Kidney epithelial cell (primary cell): ENCODE measurements at regions not wholly inside any gene's neighbourhood (a gene's known extent, or its start where the extent isn't known, plus 50 kb on each side); places are given as distances from the start of the nearest gene placed in this dataset.

ENCODE experiments used
- DNase-seq: peaks from one replicate; pipeline ENCODE4 v3.0.0-alpha.2; 2010; ENCODE audit warnings: low read depth
- H3K27me3 ChIP-seq: 2 replicates; pipeline ENCODE4 v1.6.0; 2011; ENCODE audit warnings: low read length; ENCODE audit not compliant: control insufficient read depth, insufficient read depth
- H3K36me3 ChIP-seq: 2 replicates; pipeline ENCODE4 v1.5.1; 2011; ENCODE audit warnings: low read length; ENCODE audit not compliant: control insufficient read depth, insufficient read depth
- H3K4me3 ChIP-seq: 2 replicates; pipeline ENCODE4 v1.5.1; 2011; ENCODE audit warnings: low read depth, mild to moderate bottlenecking, control low read depth, low read length
- CTCF ChIP-seq: IDR thresholded peaks from 2 replicates; pipeline ENCODE4 v1.5.1; 2011; ENCODE audit warnings: mild to moderate bottlenecking, moderate library complexity, low read length, control low read depth, inconsistent platforms; ENCODE audit not compliant: insufficient read depth, poor library complexity, severe bottlenecking

- H3K36me3 ChIP-seq: no peaks in the 10 kb centered on the region
- DNase-seq: no peak
- no peak overlapping the region for H3K4me3 ChIP-seq
- no peak for TF ChIP-seq CTCF
- no peaks in the 10 kb centered on the region for H3K27me3 ChIP-seq
These were observed 123.5 kb upstream of the MYCN start for GRCh38 chr2:15816674-15817406.

- Histone ChIP-seq H3K36me3 (no peaks in the 10 kb centered on the region), H3K27me3 (no peaks in the 10 kb centered on the region), H3K4me3 (no peak overlapping the region)
- no peak for DNase-seq
- no peak for TF ChIP-seq CTCF
These were observed 122.6 kb upstream of the MYCN start for GRCh38 chr2:15817748-15818147.

GRCh38 chr2:15818318-15818753, 122.0 kb upstream of the MYCN start:
- DNase-seq: no peak
- Histone ChIP-seq H3K27me3 (no peaks in the 10 kb centered on the region), H3K4me3 (no peak overlapping the region), H3K36me3 (no peaks in the 10 kb centered on the region)
- no peak for TF ChIP-seq CTCF

GRCh38 chr2:15818881-15819280, 121.5 kb upstream of the MYCN start:
- no peak for DNase-seq
- Histone ChIP-seq H3K27me3 (no peaks in the 10 kb centered on the region), H3K4me3 (no peak overlapping the region), H3K36me3 (no peaks in the 10 kb centered on the region)
- TF ChIP-seq CTCF: no peak

- Histone ChIP-seq H3K4me3 (no peak overlapping the region), H3K27me3 (no peaks in the 10 kb centered on the region), H3K36me3 (no peaks in the 10 kb centered on the region)
- TF ChIP-seq CTCF: no peak
- DNase-seq: no peak
These were observed 120.6 kb upstream of the MYCN start for GRCh38 chr2:15819562-15820256.
